ENCODE measurements at regions not wholly inside any gene's neighbourhood (a gene's known extent, or its start where the extent isn't known, plus 50 kb on each side); places are given as distances from the start of the nearest gene placed in this dataset.

DNA sequence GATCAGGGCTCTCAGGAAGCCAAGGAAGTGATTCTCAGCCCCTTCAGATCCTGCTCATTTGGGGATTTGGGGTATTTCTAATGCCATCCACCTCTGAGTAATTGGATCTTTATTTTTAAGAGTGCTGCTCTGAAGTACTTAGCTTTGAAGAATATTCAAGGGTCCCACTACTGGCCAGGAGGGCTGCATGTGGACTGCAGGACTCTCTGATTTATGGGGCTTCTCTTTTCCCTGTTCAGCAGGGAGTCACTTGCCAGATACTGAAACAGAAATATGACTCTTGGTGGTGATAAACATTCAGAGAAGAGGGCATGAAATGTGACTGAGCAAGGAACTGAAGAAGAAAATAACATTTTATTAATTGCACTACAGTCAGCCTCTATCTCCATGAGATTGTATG lies 138.5 kb downstream of the MTX2 start:
- TF ChIP-seq CTCF (IDR thresholded peaks at IDR 0.05) (no peak), POLR2A (IDR thresholded peaks at IDR 0.05) (no peak)

Measured in Peyer's patch (tissue), 4 donors.